Urothelium cell line (cell line): ENCODE measurements at regions not wholly inside any gene's neighbourhood (a gene's known extent, or its start where the extent isn't known, plus 50 kb on each side); places are given as distances from the start of the nearest gene placed in this dataset.
A peak's percentile ranks its signal among the peaks of the same experiment; 100 is the strongest.

Experiments used
- DNase-seq: peaks from one replicate; pipeline ENCODE4 v3.0.0; 2011; ENCODE audit warnings: low spot score, mixed read lengths
- FAIRE-seq: peaks from 2 replicates; lab custom pipeline; 2011; peaks lifted over from hg19 to GRCh38; lab: Jason Lieb, UNC

DNA sequence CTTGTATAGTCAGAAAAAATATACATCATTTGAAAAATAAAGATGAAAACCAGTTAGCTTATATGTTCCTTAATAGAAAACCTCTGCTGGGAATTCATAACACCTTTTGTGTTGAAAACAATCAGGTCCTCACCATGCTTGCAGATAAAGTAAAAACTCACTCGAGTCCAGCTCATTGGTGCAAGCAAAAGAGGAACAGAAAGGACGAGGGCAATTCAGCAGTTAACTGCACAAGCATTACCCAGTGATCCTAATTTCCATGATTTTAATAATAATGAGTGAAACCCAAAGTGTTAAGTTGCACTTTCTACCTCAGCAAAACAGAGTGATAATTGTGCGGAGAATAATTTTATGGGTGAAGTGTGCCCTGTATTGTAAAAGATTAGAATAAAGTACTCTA lies 839.9 kb downstream of the BCL11A start:
- no peak for DNase-seq

DNA sequence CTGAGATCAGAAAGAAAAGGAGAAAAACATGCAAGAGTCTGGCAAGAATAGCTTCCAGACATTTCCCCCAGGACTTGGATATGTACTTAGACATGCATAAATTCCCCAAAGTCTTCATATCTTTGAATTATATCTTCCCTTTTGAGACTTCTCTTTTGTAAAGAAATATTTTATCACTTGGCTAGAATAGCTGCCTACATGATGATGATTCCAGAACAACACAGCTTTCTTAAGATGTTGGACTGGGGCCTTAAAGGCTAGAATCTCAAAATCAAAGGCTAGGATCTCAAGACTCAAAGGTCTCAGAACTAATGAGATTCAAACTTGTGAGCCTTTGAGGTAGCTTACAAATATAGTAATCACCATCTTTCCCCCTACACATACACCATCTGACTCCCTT lies 842.3 kb downstream of the BCL11A start:
- FAIRE-seq (no peak), DNase-seq (no peak)

More for the DNA sequence above, 839.9 kb downstream of the BCL11A start:
- no peak for FAIRE-seq

DNA sequence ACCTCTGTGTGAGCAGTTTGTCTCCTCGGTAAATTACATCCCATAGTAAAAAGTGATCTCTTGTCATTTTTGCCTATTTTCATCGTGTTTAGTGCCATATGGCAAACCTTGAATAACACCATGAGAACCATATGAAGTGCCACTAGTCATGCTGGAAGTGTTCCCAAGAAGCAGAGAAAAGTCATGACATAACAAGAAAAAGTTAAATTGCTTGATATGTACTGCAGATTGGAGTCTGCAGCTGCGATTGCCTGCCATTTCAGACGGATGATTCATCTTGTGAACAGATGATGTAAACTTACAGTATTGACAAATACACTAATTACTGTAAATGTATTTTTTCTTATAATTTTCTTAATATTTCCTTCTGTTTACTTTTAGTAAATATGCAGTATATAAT lies 846.7 kb downstream of the BCL11A start:
- DNase-seq (no peak), FAIRE-seq (no peak)

- no peak for DNase-seq
- no peak for FAIRE-seq
Measured at GRCh38 chr2:59703796-59704195, 849.7 kb downstream of the BCL11A start.

- FAIRE-seq, result no peak
- DNase-seq, result no peak
Measured at GRCh38 chr2:59702026-59702425, 851.4 kb downstream of the BCL11A start.

GRCh38 chr2:59701271-59701994 lies 852.0 kb downstream of the BCL11A start:
- DNase-seq, result no peak
- FAIRE-seq, result no peak

GRCh38 chr2:59694176-59694575 lies 859.3 kb downstream of the BCL11A start:
- DNase-seq (no peak), FAIRE-seq (no peak)

DNA sequence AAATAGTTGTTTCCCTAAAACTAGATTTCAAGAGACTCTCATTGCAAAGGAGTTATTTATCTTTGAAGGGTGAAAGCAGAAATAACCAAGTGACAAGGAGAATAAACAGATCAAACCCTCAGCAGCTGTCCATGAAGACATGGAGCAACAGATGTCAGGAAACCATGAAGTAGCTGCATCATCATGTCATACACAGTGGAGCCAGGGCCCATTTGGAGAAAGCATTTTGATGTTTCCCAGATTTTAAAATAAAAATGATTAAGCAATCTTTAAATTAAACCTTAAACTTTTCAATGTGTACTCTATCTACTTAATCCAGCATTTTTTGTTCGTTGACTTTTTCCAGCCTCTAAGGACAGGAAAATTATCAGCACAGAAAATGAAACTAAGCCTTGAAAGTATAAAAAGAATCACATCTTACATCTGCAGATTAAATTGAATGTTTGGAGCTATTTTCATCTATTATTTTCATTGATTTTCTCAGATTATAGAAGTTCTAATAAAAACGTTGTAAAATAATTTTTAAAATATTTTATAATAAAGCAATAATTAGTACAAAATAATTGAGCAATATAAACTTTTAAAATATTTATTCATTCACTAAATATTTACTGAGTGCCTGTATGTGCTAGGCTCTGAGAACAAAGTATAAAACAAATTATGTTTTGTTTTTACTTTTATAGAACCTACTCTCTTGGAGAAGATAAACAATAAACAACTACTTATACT lies 860.1 kb downstream of the BCL11A start:
- FAIRE-seq (no peak), DNase-seq (no peak)

DNA sequence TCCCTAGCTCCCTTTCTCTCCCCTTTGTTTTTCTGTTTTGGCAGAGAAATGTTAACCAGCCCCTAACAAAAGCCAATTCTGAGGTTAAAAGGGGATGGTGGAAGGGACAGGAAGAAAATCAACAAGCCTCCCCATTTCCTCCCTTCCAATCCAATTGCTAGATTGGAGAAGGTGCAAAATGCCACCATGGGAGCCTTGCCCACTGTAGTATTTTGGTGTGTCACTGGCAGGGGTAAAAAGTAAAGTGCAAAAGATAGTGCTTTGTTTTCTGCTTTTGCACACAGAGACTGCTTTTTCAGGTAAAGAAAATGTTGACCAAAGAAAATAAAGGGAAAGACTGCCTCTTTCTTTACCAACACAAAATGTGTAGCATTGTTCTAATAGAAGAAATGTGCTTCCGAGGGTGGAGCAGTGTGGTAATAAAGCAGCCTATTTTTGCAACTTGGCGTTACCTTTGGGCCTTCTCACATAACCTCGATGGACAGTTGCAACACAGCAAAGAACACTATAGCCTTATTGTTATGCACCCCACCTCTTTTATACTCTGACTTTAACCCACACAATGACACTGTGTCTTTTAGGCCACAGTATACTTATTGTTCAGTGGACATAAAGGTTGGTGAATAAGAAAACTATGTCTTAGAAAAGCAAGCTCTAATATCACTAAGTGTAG lies 861.8 kb downstream of the BCL11A start:
- FAIRE-seq (no peak), DNase-seq (no peak)

GRCh38 chr2:59690849-59691248 lies 862.6 kb downstream of the BCL11A start:
- DNase-seq (no peak), FAIRE-seq (no peak)

- DNase-seq (no peak), FAIRE-seq (no peak)
Measured at GRCh38 chr2:59684771-59685166, 868.7 kb downstream of the BCL11A start.

GRCh38 chr2:59684116-59684770 lies 869.2 kb downstream of the BCL11A start:
- DNase-seq, result peak; percentile 64
- FAIRE-seq, result no peak

DNA sequence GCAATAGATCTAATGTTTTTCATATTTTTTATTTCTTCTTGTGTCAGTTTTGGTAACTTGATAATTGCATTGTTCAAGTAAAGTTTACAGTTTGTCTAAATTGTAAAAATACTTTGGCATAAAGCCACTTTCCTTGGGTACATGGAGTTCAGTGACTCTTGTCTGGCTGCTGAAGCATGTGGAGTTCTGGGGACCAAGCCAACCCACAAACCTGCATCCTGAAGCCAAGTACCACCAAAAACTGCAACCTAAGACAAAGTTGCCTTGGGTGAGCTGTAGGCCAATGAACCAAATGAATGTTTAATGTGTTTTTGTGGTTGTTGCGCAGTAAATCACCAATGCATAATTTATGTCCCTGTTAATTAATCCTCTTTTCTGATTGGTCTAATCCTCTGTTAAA lies 872.6 kb downstream of the BCL11A start:
- DNase-seq (peak; percentile 72), FAIRE-seq (no peak)

DNA sequence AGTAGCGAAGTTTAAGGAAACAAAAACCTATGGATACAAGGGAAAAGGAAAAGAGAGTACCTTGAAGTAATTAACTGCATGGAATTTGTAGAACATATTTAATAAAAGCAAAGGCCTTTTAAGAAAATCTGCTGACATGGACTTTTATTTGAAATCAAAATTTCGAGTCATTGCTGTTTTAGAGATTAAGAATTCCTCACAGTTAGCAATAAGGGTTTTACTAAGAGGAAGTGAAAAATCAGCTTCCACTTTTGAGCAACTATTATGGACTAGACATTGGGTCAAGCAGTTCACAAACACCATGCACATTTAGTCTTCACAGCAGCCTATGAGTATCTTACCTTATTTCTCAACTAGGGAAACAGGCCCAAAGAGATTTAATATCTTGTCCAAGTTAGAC lies 876.3 kb downstream of the BCL11A start:
- FAIRE-seq (no peak), DNase-seq (no peak)

DNA sequence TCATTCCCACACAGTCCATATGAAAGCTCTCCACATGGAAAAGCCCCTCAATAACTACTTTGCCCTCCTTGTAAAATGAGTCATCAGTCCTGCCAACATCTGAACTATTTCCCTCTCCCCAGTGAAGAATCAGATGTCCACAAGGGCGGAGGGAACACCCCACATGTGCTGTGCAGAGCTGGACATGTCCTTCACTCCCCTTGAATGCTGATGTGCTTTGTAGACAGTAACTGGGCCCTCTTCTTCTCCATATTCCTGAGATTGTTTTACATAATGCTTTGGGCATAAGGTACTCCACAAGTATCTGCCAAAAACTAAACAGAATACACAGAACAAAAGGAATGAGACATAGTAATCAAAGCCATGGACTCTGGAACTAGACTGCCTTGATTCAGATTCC lies 879.4 kb downstream of the BCL11A start:
- FAIRE-seq, result no peak
- no peak for DNase-seq

GRCh38 chr2:59665021-59665420 lies 888.4 kb downstream of the BCL11A start:
- FAIRE-seq (no peak), DNase-seq (no peak)

DNA sequence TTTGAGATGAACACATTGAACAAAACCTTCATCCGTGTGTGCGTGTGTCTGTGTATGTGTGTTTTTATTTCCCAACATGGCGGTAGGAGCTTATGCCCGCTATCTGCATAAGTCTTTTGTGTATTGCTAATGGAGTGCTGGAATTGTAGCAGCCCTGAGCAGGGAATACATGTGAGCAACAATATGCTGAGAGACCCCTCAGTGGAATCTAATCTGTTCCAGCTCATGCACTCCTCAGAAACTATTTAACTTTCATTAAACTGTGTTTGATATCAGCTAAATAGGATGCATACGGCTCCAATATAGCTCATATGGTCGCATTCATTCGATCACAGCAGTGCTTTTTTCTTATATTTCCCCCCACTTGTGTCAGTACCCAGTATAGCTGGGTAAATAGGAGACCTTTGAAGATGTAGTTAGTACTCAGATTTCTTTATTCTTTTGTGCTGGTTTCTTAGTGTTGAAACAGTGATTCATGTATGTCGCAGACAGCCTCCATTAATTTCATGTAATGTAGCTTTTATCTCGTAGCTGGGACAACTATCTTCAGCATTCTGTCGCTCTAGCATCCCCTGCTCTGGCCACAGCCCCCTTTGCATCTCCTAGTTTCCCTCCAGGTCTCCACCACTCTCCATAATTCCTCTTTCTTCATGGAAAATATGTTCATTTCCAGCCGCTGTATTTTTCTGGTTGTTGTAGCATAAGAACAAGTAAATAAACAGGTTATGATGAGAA lies 891.2 kb downstream of the BCL11A start:
- DNase-seq, result no peak
- no peak for FAIRE-seq

DNA sequence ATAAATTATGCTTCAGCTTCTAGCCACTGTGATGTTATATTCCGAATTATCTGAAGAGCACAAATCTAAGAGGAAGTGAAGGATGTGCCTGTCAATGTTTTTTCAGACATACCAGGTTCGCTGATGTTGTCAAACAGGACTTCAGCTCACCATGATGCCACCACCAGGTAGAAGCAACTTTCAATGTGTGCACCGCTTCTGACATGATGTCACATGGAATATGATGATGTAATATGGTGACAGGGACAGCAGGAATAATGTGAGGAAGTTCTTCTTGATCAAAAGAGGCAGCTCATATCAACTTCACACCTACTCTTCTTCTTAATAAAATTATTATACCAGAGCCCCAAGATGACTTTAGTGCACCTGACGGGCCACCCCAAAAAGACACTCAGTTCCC lies 893.2 kb downstream of the BCL11A start:
- DNase-seq (no peak), FAIRE-seq (no peak)

GRCh38 chr2:59658906-59659635 lies 894.4 kb downstream of the BCL11A start:
- FAIRE-seq, result no peak
- DNase-seq, result no peak

- DNase-seq (no peak), FAIRE-seq (no peak)
Measured at GRCh38 chr2:59655809-59656208, 897.6 kb downstream of the BCL11A start.
